RWPE1 (cell line): ENCODE measurements at regions not wholly inside any gene's neighbourhood (a gene's known extent, or its start where the extent isn't known, plus 50 kb on each side); places are given as distances from the start of the nearest gene placed in this dataset.
"Not testable (repeated sequence)": the region's sequence is repeated elsewhere in the genome, so short reads cannot be mapped to it uniquely, and the experiment has no call there.

ENCODE experiments used
- CTCF ChIA-PET: fragments of 350-600 bp; sonication (Branson Sonifier 250); formaldehyde crosslinking; extraction: SDS; loops from one replicate; lab custom pipeline; 2021; lab: Yijun Ruan, JAX
- POLR2A ChIA-PET: fragments of 400-600 bp; formaldehyde crosslinking; extraction: SDS; loops from one replicate; lab custom pipeline; 2020; ENCODE audit warnings: antibody characterized with exemption; ENCODE audit not compliant: low non-redundant PET; lab: Yijun Ruan, JAX
- DNase-seq: peaks from one replicate; pipeline ENCODE4 v3.0.0; 2012; ENCODE audit warnings: low spot score
- H3K27ac ChIP-seq: fragments of 450-650 bp; 2 replicates; pipeline ENCODE4 v1.5.1; 2017
- CTCF ChIP-seq: fragments of 450-650 bp; conservative IDR thresholded peaks from 2 replicates; pipeline ENCODE4 v1.5.1; 2017; ENCODE audit warnings: low read depth, mild to moderate bottlenecking

GRCh38 chrX:56120242-56120641 lies 111.9 kb upstream of the KLF8 start:
- no peak for DNase-seq
- H3K27ac ChIP-seq: no peak overlapping the region
- POLR2A ChIA-PET: no interaction called here
- TF ChIP-seq CTCF: no peak
- CTCF ChIA-PET: no interaction called here

GRCh38 chrX:56125946-56126345 lies 106.2 kb upstream of the KLF8 start:
- DNase-seq: no peak
- TF ChIP-seq CTCF: no peak
- POLR2A ChIA-PET: no interaction called here
- no peak overlapping the region for H3K27ac ChIP-seq
- CTCF ChIA-PET: no interaction called here

GRCh38 chrX:56130031-56130430 lies 102.1 kb upstream of the KLF8 start:
- no peak for TF ChIP-seq CTCF
- ChIA-PET POLR2A (no interaction called here), CTCF (no interaction called here)
- no peak overlapping the region for H3K27ac ChIP-seq
- DNase-seq: no peak

GRCh38 chrX:56130436-56130835 lies 101.7 kb upstream of the KLF8 start:
- TF ChIP-seq CTCF: no peak
- H3K27ac ChIP-seq: no peak overlapping the region
- ChIA-PET CTCF (interaction anchor here (0.7 kb wide), 1 partner anchor 392 kb away, joined by 3 read pairs; no protein-coding TSS in a partner anchor), POLR2A (no interaction called here)
- DNase-seq: no peak

GRCh38 chrX:56164135-56164534 lies 68.0 kb upstream of the KLF8 start:
- DNase-seq, H3K27ac ChIP-seq, POLR2A ChIA-PET, CTCF ChIA-PET: not testable (repeated sequence)
